Gastrocnemius medialis (tissue), 4 donors: ENCODE measurements at regions not wholly inside any gene's neighbourhood (a gene's known extent, or its start where the extent isn't known, plus 50 kb on each side); places are given as distances from the start of the nearest gene placed in this dataset.

Experiments
- ATAC-seq, 2 donors: fragments of 150-250 bp; one replicate each; pipeline ENCODE4 v1.9.1; 2016
- DNase-seq, 2 donors: peaks; one replicate each; pipeline ENCODE4 v3.0.0-alpha.2; 2019
- H3K27ac ChIP-seq, 4 donors: fragments of 200-600 bp; sonication (generic); 1 replicate in 1 of 4; 2 replicates in 3 of 4; pipeline ENCODE4 v1.5.1; 2016 to 2018; ENCODE audit warnings: mild to moderate bottlenecking in 2 of 4, moderate library complexity in 1 of 4
- H3K27me3 ChIP-seq, 3 donors: fragments of 200-600 bp; sonication (generic) in 2 of 3; 1 replicate in 1 of 3; 2 replicates in 2 of 3; pipeline versions ENCODE4 v1.5.1 to v1.6.0; 2016 to 2019; ENCODE audit warnings: mild to moderate bottlenecking in 1 of 3, moderate library complexity in 1 of 3
- H3K36me3 ChIP-seq, 2 donors: fragments of 200-600 bp; sonication (generic) in 1 of 2; one replicate each; pipeline ENCODE4 v1.5.1; 2017 to 2018
- H3K4me1 ChIP-seq, 2 donors: fragments of 200-600 bp; sonication (generic) in 1 of 2; one replicate each; pipeline ENCODE4 v1.5.1; 2016 to 2017; ENCODE audit warnings: mild to moderate bottlenecking in 2 of 2
- H3K4me3 ChIP-seq, 4 donors: fragments of 200-600 bp; sonication (generic) in 3 of 4; 1 replicate in 1 of 4; 2 replicates in 3 of 4; pipeline ENCODE4 v1.5.1; 2016 to 2019; ENCODE audit warnings: mild to moderate bottlenecking in 2 of 4
- H3K9me3 ChIP-seq, 3 donors: fragments of 200-600 bp; sonication (generic) in 2 of 3; 1 replicate in 1 of 3; 2 replicates in 2 of 3; pipeline ENCODE4 v1.5.1; 2016 to 2019
- POLR2A ChIP-seq, 2 donors: fragments of 450-650 bp; IDR thresholded peaks; one replicate each; pipeline ENCODE4 v1.6.1; 2017; ENCODE audit warnings: antibody characterized with exemption in 2 of 2, mild to moderate bottlenecking in 2 of 2, moderate library complexity in 2 of 2
- in situ Hi-C, 4 donors: fragments of 200-750 bp; cut with MboI; loops; one replicate each; pipeline versions ENCODE4 v1.15.0 to v1.8.0; 2017; ENCODE audit warnings: low sequenced_read_pairs in 4 of 4
- intact Hi-C: fragments of 100-400 bp; cut with DNase I; formaldehyde crosslinking; loops from one replicate; pipeline ENCODE4 v1.15.1; 2023; ENCODE audit warnings: low total_unique reads
- TF ChIP-seq, protein P1 (sequence below), 5 experiments: fragments of 450-650 bp in 3 of 5; fragments of 200-600 bp in 2 of 5; sonication (generic) in 2 of 5; IDR thresholded peaks in 4 of 5; conservative IDR thresholded peaks in 1 of 5; 1 replicate in 4 of 5; 2 replicates in 1 of 5; pipeline ENCODE4 v1.5.1; 2016 to 2019; ENCODE audit warnings: antibody characterized with exemption in 5 of 5, mild to moderate bottlenecking in 3 of 5, moderate library complexity in 3 of 5

GRCh38 chr2:172244419-172245130 is 141.9 kb upstream of the DLX2 start:
- H3K4me1 ChIP-seq, result peaks cover 0 to 4% of the 10 kb centered on the region in 2 donors
- H3K27me3 ChIP-seq, result no peaks in the 10 kb centered on the region
- in situ Hi-C loops (no loop called here), intact Hi-C loops (no loop called here)
- TF ChIP-seq, protein P1, sequence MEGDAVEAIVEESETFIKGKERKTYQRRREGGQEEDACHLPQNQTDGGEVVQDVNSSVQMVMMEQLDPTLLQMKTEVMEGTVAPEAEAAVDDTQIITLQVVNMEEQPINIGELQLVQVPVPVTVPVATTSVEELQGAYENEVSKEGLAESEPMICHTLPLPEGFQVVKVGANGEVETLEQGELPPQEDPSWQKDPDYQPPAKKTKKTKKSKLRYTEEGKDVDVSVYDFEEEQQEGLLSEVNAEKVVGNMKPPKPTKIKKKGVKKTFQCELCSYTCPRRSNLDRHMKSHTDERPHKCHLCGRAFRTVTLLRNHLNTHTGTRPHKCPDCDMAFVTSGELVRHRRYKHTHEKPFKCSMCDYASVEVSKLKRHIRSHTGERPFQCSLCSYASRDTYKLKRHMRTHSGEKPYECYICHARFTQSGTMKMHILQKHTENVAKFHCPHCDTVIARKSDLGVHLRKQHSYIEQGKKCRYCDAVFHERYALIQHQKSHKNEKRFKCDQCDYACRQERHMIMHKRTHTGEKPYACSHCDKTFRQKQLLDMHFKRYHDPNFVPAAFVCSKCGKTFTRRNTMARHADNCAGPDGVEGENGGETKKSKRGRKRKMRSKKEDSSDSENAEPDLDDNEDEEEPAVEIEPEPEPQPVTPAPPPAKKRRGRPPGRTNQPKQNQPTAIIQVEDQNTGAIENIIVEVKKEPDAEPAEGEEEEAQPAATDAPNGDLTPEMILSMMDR (IDR thresholded peaks at IDR 0.05 in 4 of 5, conservative IDR thresholded peaks at IDR 0.05 in 1 of 5), result no peak
- H3K4me3 ChIP-seq, result no peak overlapping the region
- ATAC-seq (no peak), DNase-seq (no peak)
- no peaks in the 10 kb centered on the region for H3K9me3 ChIP-seq
- H3K27ac ChIP-seq, result no peak overlapping the region
- H3K36me3 ChIP-seq, result no peaks in the 10 kb centered on the region

DNA sequence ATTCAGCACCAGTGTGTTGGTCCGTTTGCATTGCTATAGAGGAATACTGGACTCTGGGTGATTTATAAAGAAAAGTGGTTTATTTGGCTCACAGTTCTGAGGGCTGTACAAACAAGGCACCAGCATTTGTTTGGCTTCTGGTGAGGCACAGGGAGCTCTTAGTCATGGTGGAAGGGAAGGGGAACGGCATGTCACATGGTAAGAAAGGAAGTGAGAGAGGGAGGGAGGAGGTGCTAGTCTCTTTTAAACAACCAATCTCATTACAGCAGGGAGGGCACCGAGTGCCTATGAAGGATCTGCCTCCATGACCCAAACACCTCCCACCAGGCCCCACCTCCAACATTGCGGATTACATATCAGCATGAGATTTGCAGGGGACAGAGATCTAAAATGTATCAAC is 143.9 kb upstream of the DLX2 start:
- no peak for TF ChIP-seq POLR2A (IDR thresholded peaks at IDR 0.05)
- TF ChIP-seq, protein P1 (IDR thresholded peaks at IDR 0.05 in 4 of 5, conservative IDR thresholded peaks at IDR 0.05 in 1 of 5), result no peak
- no peaks in the 10 kb centered on the region for H3K9me3 ChIP-seq
- intact Hi-C loops, result no loop called here
- no peaks in the 10 kb centered on the region for H3K27me3 ChIP-seq
- H3K4me1 ChIP-seq, result peaks cover 0 to 4% of the 10 kb centered on the region in 2 donors
- no peaks in the 10 kb centered on the region for H3K36me3 ChIP-seq
- H3K4me3 ChIP-seq, result no peak overlapping the region
- no peak for DNase-seq
- no peak overlapping the region for H3K27ac ChIP-seq
- no peak for ATAC-seq
- in situ Hi-C loops, result no loop called here

GRCh38 chr2:172247203-172247602 is 144.5 kb upstream of the DLX2 start:
- no peak for DNase-seq
- TF ChIP-seq, protein P1 (IDR thresholded peaks at IDR 0.05 in 4 of 5, conservative IDR thresholded peaks at IDR 0.05 in 1 of 5), result no peak
- no peak for TF ChIP-seq POLR2A (IDR thresholded peaks at IDR 0.05)
- Histone ChIP-seq H3K36me3 (no peaks in the 10 kb centered on the region), H3K27me3 (no peaks in the 10 kb centered on the region), H3K4me1 (peaks cover 0 to 4% of the 10 kb centered on the region in 2 donors), H3K9me3 (no peaks in the 10 kb centered on the region), H3K27ac (no peak overlapping the region), H3K4me3 (no peak overlapping the region)
- ATAC-seq, result no peak
- intact Hi-C loops, result no loop called here
- in situ Hi-C loops, result no loop called here

DNA sequence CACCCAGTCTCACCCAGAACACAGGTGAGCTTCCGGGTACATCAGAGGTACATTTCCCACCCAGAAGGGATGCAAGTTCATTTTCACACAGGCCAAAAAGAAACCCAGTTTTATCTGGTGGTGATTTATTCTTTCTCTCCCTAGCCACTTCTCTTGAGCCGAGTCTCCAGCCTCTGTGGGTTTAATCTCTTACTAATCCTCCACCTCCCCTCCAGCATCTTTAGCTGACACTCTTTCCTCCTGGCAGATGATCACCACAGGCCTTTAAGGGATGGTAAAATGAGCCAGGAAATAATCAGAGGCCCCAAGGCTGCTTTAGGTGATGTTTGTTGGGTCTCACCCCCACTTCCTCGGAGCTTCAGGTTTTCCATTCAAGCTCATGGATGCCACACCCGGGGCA is 145.7 kb upstream of the DLX2 start:
- H3K4me1 ChIP-seq, result no peaks in the 10 kb centered on the region
- intact Hi-C loops (no loop called here), in situ Hi-C loops (no loop called here)
- no peak overlapping the region for H3K4me3 ChIP-seq
- H3K36me3 ChIP-seq, result no peaks in the 10 kb centered on the region
- no peak for ATAC-seq
- DNase-seq, result no peak
- no peak overlapping the region for H3K27ac ChIP-seq
- H3K9me3 ChIP-seq, result no peaks in the 10 kb centered on the region
- no peak for TF ChIP-seq POLR2A (IDR thresholded peaks at IDR 0.05)
- TF ChIP-seq, protein P1 (IDR thresholded peaks at IDR 0.05 in 4 of 5, conservative IDR thresholded peaks at IDR 0.05 in 1 of 5), result no peak
- no peaks in the 10 kb centered on the region for H3K27me3 ChIP-seq

- ATAC-seq, result no peak
- TF ChIP-seq, protein P1 (IDR thresholded peaks at IDR 0.05 in 4 of 5, conservative IDR thresholded peaks at IDR 0.05 in 1 of 5), result no peak
- TF ChIP-seq POLR2A (IDR thresholded peaks at IDR 0.05), result no peak
- in situ Hi-C loops, result no loop called here
Observed at GRCh38 chr2:172248785-172249187, 146.1 kb upstream of the DLX2 start.

More at GRCh38 chr2:172248785-172249187, 146.1 kb upstream of the DLX2 start:
- H3K9me3 ChIP-seq, result no peaks in the 10 kb centered on the region
- intact Hi-C loops, result no loop called here
- no peaks in the 10 kb centered on the region for H3K4me1 ChIP-seq
- H3K4me3 ChIP-seq, result no peak overlapping the region
- H3K36me3 ChIP-seq, result no peaks in the 10 kb centered on the region
- no peak overlapping the region for H3K27ac ChIP-seq
- DNase-seq, result no peak
- no peaks in the 10 kb centered on the region for H3K27me3 ChIP-seq
